Fibroblast of mammary gland (primary cell): ENCODE measurements at regions not wholly inside any gene's neighbourhood (a gene's known extent, or its start where the extent isn't known, plus 50 kb on each side); places are given as distances from the start of the nearest gene placed in this dataset.

Experiments
- DNase-seq: peaks from one replicate; pipeline ENCODE4 v3.0.0-alpha.2; 2010; ENCODE audit warnings: low read depth
- H3K4me3 ChIP-seq: 2 replicates; pipeline ENCODE4 v1.5.1; 2011; ENCODE audit warnings: low read depth, mild to moderate bottlenecking, low read length, moderate library complexity; ENCODE audit not compliant: control insufficient read depth
- TF ChIP-seq, protein P1 (sequence below): conservative IDR thresholded peaks from 2 replicates; pipeline ENCODE4 v1.5.1; 2011; ENCODE audit warnings: low read depth, low read length, inconsistent platforms; ENCODE audit not compliant: control insufficient read depth, insufficient read depth

DNA sequence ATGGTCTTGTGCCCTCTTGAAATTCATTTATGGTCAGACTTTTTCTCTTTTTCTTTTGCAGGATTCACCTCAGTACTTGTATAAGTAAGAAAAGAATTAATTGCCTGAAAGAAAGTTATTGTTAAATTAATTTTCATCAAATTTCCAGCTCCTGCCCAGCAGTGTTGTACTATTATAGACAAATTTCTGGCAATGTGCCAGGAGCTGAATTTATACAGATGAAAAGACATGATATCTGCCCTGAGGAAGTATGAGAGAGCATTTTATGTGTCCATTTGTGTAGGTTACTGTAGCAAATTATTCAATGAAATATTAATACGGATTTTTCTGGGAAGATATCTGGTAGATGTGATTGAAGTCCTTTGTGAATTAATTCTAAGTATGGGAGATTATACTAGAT is 2371.5 kb upstream of the TENM3 start:
- H3K4me3 ChIP-seq, result no peak overlapping the region
- TF ChIP-seq, protein P1, sequence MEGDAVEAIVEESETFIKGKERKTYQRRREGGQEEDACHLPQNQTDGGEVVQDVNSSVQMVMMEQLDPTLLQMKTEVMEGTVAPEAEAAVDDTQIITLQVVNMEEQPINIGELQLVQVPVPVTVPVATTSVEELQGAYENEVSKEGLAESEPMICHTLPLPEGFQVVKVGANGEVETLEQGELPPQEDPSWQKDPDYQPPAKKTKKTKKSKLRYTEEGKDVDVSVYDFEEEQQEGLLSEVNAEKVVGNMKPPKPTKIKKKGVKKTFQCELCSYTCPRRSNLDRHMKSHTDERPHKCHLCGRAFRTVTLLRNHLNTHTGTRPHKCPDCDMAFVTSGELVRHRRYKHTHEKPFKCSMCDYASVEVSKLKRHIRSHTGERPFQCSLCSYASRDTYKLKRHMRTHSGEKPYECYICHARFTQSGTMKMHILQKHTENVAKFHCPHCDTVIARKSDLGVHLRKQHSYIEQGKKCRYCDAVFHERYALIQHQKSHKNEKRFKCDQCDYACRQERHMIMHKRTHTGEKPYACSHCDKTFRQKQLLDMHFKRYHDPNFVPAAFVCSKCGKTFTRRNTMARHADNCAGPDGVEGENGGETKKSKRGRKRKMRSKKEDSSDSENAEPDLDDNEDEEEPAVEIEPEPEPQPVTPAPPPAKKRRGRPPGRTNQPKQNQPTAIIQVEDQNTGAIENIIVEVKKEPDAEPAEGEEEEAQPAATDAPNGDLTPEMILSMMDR, result no peak
- DNase-seq, result no peak

DNA sequence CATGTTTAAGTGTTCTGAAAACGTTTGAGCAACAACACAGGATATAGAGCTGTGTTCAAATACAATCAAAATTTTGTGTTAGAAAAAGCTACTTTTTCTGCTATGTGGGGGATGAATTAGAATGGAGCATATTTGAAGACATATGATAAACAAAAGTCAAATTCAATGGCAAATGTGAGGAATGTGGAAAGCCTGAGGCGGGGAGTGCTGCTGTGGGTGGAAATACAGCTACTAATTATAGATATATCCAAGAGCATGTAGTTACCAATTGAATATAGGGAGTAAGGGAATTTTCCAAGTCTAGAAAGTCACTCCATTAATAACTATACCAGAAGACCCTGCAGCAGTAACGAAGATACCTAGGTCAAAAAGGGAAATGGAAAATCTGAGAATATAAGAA is 2370.4 kb upstream of the TENM3 start:
- TF ChIP-seq, protein P1, result no peak
- H3K4me3 ChIP-seq, result no peak overlapping the region
- DNase-seq, result no peak

DNA sequence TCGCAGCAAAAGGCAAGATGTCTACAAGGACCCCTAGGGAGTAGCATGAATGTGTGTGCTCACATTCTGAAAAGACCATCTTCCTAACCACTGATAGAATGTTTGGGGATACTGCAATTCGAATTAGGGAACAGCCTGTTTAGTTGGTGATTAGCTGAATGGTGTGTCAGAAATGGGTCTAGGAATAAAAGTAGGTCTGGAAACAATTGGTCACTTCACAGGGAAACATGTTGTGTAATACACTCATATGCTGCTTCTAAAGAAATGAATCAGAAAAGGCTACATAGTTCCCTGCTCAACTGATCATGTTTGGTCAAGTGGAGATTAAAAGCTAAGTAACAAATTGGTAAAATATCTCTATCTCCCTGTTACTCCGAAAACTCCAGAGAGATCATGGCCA is 2362.4 kb upstream of the TENM3 start:
- no peak overlapping the region for H3K4me3 ChIP-seq
- no peak for DNase-seq
- TF ChIP-seq, protein P1, result no peak

DNA sequence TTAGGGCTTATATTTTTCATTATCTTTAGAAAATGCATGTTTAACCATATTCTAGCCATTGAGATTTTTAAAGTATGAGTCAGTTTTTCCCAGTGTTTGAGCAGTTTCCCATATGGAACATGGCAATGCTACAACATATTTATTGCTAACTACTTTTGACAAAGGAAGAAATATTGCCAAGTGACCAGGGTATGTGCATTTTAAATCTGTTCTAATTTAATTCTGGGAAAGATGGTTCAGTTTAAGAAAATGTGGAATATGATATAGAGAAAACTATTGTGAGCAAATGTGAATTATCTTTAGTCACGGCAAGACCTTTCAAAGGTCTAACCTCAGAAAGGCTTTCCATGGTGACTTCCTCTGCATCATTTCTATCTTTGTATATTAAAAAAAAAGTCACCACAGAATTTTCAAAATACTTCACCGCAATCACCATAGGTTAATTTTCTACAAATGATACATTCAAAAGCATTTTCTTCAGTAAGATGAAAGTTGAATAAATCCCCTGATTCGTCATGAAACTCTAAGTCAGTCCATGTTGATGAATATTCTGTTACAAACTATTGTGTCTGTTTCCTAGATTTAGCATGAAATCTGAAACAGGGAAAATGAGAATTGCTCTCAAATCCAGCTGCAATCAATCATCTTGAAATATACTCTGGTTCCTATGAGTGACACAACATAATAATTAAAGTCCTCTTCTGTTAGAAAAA is 2349.0 kb upstream of the TENM3 start:
- TF ChIP-seq, protein P1, result no peak

DNA sequence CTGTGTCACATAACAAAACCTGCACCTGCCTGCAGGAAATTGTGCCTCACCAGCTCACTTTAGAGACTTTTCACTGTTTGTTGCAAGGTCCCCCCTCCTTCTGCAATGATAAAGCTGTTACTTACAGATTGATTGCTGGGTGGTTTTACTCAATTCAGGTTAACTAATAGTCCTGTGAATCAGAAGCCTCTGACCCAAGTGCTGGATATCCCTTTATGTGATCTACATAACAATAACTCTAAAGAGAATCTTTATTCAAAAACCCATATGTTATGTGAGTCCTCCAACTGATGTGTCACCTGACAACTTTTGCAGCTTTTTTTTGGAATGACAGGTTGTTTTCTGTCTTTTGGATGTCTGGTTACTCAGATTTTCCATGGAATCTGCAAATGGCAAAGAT is 2323.6 kb upstream of the TENM3 start:
- TF ChIP-seq, protein P1, result no peak
- no peak overlapping the region for H3K4me3 ChIP-seq
- DNase-seq, result no peak

More for the DNA sequence above, 2349.0 kb upstream of the TENM3 start:
- no peak for DNase-seq
- H3K4me3 ChIP-seq, result no peak overlapping the region

DNA sequence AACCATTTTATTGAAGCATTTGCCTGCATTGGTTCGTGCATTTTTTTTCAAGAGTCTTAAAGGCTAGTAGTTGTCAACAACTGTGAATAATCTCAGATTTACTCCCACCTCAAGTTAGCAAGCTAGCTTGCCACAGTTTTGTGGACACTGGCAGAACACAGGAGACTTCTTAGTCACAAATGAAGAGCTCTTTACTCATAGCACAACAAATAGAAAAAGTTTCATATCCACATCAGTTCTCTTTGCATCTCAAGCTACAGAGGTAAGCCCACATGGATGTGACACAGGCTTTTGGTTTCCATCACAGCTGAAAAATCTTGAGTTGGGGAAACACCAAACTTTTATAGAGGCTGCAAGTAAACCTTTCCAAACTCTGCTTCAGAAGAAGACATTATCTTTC is 2315.7 kb upstream of the TENM3 start:
- no peak overlapping the region for H3K4me3 ChIP-seq
- TF ChIP-seq, protein P1, result no peak

More for the DNA sequence above, 2315.7 kb upstream of the TENM3 start:
- DNase-seq, result no peak
